Neutrophil (primary cell): ENCODE measurements at regions not wholly inside any gene's neighbourhood (a gene's known extent, or its start where the extent isn't known, plus 50 kb on each side); places are given as distances from the start of the nearest gene placed in this dataset.

Experiments used
- H3K27ac ChIP-seq: fragments of 200-600 bp; sonication (generic); 2 replicates; pipeline ENCODE4 v1.5.1; 2016; ENCODE audit warnings: mild to moderate bottlenecking, moderate library complexity
- H3K27me3 ChIP-seq: fragments of 200-600 bp; sonication (generic); 2 replicates; pipeline ENCODE4 v1.6.0; 2016; ENCODE audit warnings: mild to moderate bottlenecking
- H3K36me3 ChIP-seq: fragments of 200-600 bp; sonication (generic); 2 replicates; pipeline ENCODE4 v1.5.1; 2017
- H3K4me1 ChIP-seq, 2 experiments: fragments of 200-600 bp in 1 of 2; sonication (generic) in 1 of 2; 1 replicate in 1 of 2; 2 replicates in 1 of 2; pipeline versions ENCODE4 v1.5.1 to v1.6.1; 2013 to 2016; ENCODE audit warnings: low read depth in 1 of 2, low read length in 1 of 2, mild to moderate bottlenecking in 1 of 2, moderate library complexity in 1 of 2; ENCODE audit not compliant: control insufficient read depth in 1 of 2, insufficient read depth in 1 of 2
- H3K4me3 ChIP-seq, 2 experiments: fragments of 200-600 bp in 1 of 2; sonication (generic) in 1 of 2; 1 replicate in 1 of 2; 2 replicates in 1 of 2; pipeline ENCODE4 v1.5.1; 2013 to 2016; ENCODE audit warnings: low read depth in 1 of 2, low read length in 1 of 2, mild to moderate bottlenecking in 1 of 2, moderate library complexity in 1 of 2
- H3K9me3 ChIP-seq: fragments of 200-600 bp; sonication (generic); 2 replicates; pipeline ENCODE4 v1.5.1; 2016
- CTCF ChIP-seq: fragments of 200-600 bp; sonication (generic); IDR thresholded peaks from 2 replicates; pipeline ENCODE4 v1.5.1; 2016; ENCODE audit warnings: antibody characterized with exemption

GRCh38 chr6:150761771-150762170 lies 103.7 kb upstream of the MTHFD1L start:
- no peaks in the 10 kb centered on the region for H3K36me3 ChIP-seq
- H3K27me3 ChIP-seq = no peaks in the 10 kb centered on the region
- H3K9me3 ChIP-seq = no peaks in the 10 kb centered on the region
- no peaks in the 10 kb centered on the region for H3K4me1 ChIP-seq
- no peak overlapping the region for H3K27ac ChIP-seq
- H3K4me3 ChIP-seq = no peak overlapping the region
- TF ChIP-seq CTCF = no peak

GRCh38 chr6:150764334-150765066 lies 101.0 kb upstream of the MTHFD1L start:
- no peak overlapping the region for H3K27ac ChIP-seq
- no peaks in the 10 kb centered on the region for H3K9me3 ChIP-seq
- H3K36me3 ChIP-seq = no peaks in the 10 kb centered on the region
- H3K4me1 ChIP-seq = no peaks in the 10 kb centered on the region
- no peaks in the 10 kb centered on the region for H3K27me3 ChIP-seq
- no peak for TF ChIP-seq CTCF
- no peak overlapping the region for H3K4me3 ChIP-seq

- H3K27me3 ChIP-seq = no peaks in the 10 kb centered on the region
- H3K4me3 ChIP-seq = no peak overlapping the region
- H3K27ac ChIP-seq = no peak overlapping the region
- H3K36me3 ChIP-seq = no peaks in the 10 kb centered on the region
- H3K4me1 ChIP-seq = no peaks in the 10 kb centered on the region
- no peaks in the 10 kb centered on the region for H3K9me3 ChIP-seq
- TF ChIP-seq CTCF = no peak
Measured at GRCh38 chr6:150765067-150765764, 100.3 kb upstream of the MTHFD1L start.

GRCh38 chr6:150766201-150766997 lies 99.1 kb upstream of the MTHFD1L start:
- H3K36me3 ChIP-seq = no peaks in the 10 kb centered on the region
- no peaks in the 10 kb centered on the region for H3K27me3 ChIP-seq
- H3K9me3 ChIP-seq = no peaks in the 10 kb centered on the region
- TF ChIP-seq CTCF = no peak
- H3K4me3 ChIP-seq = no peak overlapping the region
- H3K27ac ChIP-seq = no peak overlapping the region
- no peaks in the 10 kb centered on the region for H3K4me1 ChIP-seq

- Histone ChIP-seq H3K27ac (no peak overlapping the region), H3K9me3 (no peaks in the 10 kb centered on the region), H3K4me3 (no peak overlapping the region), H3K4me1 (no peaks in the 10 kb centered on the region), H3K36me3 (no peaks in the 10 kb centered on the region), H3K27me3 (no peaks in the 10 kb centered on the region)
- TF ChIP-seq CTCF = no peak
Measured at GRCh38 chr6:150767161-150767560, 98.3 kb upstream of the MTHFD1L start.
